ENCODE measurements at regions not wholly inside any gene's neighbourhood (a gene's known extent, or its start where the extent isn't known, plus 50 kb on each side); places are given as distances from the start of the nearest gene placed in this dataset.

DNA sequence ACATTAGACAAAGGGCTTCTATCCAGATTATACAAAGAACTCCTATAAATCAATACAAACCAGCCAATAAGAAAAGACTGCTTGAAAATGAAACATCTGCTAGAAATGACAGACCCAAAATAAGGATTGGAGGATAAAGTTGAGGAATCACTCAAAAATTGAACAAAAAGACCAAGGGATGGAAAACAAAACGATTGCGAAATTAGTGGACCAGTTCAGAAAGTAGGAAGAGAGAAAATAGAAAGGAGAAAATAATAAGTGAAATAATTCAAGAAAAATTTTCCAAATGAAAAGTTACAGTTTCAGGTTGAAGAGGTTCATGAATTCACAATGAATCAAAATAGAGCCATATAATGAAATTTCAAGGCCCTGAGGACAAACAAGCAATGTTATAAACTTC is 115.8 kb upstream of the CTBP2 start:
- H3K4me3 ChIP-seq (ENCODE audit: low read length): no peak overlapping the region
- H3K4me2 ChIP-seq (ENCODE audit: low read length): no peak overlapping the region
- H3K27me3 ChIP-seq (ENCODE audit: insufficient read depth, low read length, poor library complexity): no peaks in the 10 kb centered on the region
- no peaks in the 10 kb centered on the region for H3K36me3 ChIP-seq (ENCODE audit: control insufficient read depth, insufficient read depth, low read length)
- no peak overlapping the region for H3K27ac ChIP-seq (ENCODE audit: low read depth, low read length)
- H3K79me2 ChIP-seq (ENCODE audit: control insufficient read depth, insufficient read depth, low read length): no peaks in the 10 kb centered on the region
- no peak overlapping the region for H3K9ac ChIP-seq (ENCODE audit: low read length)
- H3K4ac ChIP-seq (ENCODE audit: low read depth, low read length): no peak overlapping the region
- H2BK5ac ChIP-seq (ENCODE audit: low read length): no peak overlapping the region
- no peak overlapping the region for H3K56ac ChIP-seq (ENCODE audit: low read length)
- H3K23ac ChIP-seq (ENCODE audit: low read length): no peak overlapping the region
- no peaks in the 10 kb centered on the region for H3K4me1 ChIP-seq (ENCODE audit: control insufficient read depth, low read depth, low read length)
- DNase-seq: no peak
- no peak overlapping the region for H2BK15ac ChIP-seq (replicated peaks; ENCODE audit: low read depth)
- WGBS (ENCODE audit: extremely low coverage, insufficient coverage, low lambda C conversion rate): 100% methylated on average over 1 of the region's 2 CpGs
- no peak overlapping the region for H2BK120ac ChIP-seq (ENCODE audit: low read depth, low read length)
- H3K18ac ChIP-seq (ENCODE audit: low read length): no peak overlapping the region
- H4K5ac ChIP-seq (ENCODE audit: low read length): no peak overlapping the region
- no peaks in the 10 kb centered on the region for H3K79me1 ChIP-seq (ENCODE audit: low read length)
- no peak overlapping the region for H2AK5ac ChIP-seq (ENCODE audit: low read length)
- no peak overlapping the region for H4K8ac ChIP-seq (ENCODE audit: low read depth, low read length)

DNA sequence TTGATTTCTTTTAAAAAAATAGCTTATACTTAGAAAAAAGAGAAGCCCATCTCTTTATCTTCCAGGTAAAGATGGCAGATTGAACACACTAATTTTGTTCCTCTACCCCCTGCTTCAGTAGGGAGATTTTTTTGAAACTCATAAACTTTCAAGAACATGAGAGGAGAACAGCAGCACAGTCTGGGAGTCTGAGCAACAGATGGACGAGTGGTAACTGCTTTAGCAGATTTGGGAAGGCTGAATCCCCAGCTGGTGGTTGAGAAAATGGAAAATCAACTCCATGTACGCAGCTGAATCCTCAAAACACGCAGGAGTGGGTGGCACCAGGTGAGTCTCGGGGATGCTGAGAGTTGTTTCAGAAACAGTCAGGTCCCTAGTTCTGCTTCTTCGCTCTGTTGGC is 114.6 kb upstream of the CTBP2 start:
- Histone ChIP-seq H3K56ac (ENCODE audit: low read length) (no peak overlapping the region), H3K27me3 (ENCODE audit: insufficient read depth, low read length, poor library complexity) (no peaks in the 10 kb centered on the region), H3K9ac (ENCODE audit: low read length) (no peak overlapping the region), H4K8ac (ENCODE audit: low read depth, low read length) (no peak overlapping the region), H3K23ac (ENCODE audit: low read length) (no peak overlapping the region), H2AK5ac (ENCODE audit: low read length) (no peak overlapping the region), H3K4me2 (ENCODE audit: low read length) (no peak overlapping the region), H3K18ac (ENCODE audit: low read length) (no peak overlapping the region), H3K36me3 (ENCODE audit: control insufficient read depth, insufficient read depth, low read length) (no peaks in the 10 kb centered on the region), H2BK15ac (replicated peaks; ENCODE audit: low read depth) (no peak overlapping the region), H2BK5ac (ENCODE audit: low read length) (no peak overlapping the region), H3K79me2 (ENCODE audit: control insufficient read depth, insufficient read depth, low read length) (no peaks in the 10 kb centered on the region), H3K4ac (ENCODE audit: low read depth, low read length) (no peak overlapping the region), H4K5ac (ENCODE audit: low read length) (no peak overlapping the region), H3K27ac (ENCODE audit: low read depth, low read length) (no peak overlapping the region), H2BK120ac (ENCODE audit: low read depth, low read length) (no peak overlapping the region), H3K4me1 (ENCODE audit: control insufficient read depth, low read depth, low read length) (no peaks in the 10 kb centered on the region), H3K79me1 (ENCODE audit: low read length) (no peaks in the 10 kb centered on the region), H3K4me3 (ENCODE audit: low read length) (no peak overlapping the region)
- no CpG with 5 or more reads among the region's 5 CpGs for WGBS (ENCODE audit: extremely low coverage, insufficient coverage, low lambda C conversion rate)
- no peak for DNase-seq

DNA sequence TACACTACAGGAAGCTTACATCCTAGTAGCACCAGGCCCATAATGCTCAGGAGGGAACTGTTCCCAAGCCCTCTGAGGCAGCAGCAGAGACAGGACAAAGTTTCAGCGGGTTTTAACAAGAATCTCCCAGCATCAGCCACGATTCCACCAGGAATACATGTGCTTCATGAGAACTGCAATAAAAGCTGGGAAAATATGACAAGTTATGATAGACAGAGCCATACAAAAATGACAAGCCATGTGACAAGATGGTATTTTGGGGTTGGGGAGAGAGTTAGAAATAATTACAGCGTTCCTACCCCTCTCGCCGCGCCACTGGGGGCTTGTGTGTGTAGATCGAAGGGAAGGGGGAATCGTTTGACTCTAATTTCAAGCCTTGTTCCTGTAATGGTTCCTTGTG is 112.7 kb upstream of the CTBP2 start:
- no peak overlapping the region for H2BK15ac ChIP-seq (replicated peaks; ENCODE audit: low read depth)
- H3K56ac ChIP-seq (ENCODE audit: low read length): no peak overlapping the region
- no peaks in the 10 kb centered on the region for H3K4me1 ChIP-seq (ENCODE audit: control insufficient read depth, low read depth, low read length)
- no peak overlapping the region for H2BK120ac ChIP-seq (ENCODE audit: low read depth, low read length)
- no peak overlapping the region for H2BK5ac ChIP-seq (ENCODE audit: low read length)
- no peak overlapping the region for H4K8ac ChIP-seq (ENCODE audit: low read depth, low read length)
- H3K27me3 ChIP-seq (ENCODE audit: insufficient read depth, low read length, poor library complexity): no peaks in the 10 kb centered on the region
- no peaks in the 10 kb centered on the region for H3K36me3 ChIP-seq (ENCODE audit: control insufficient read depth, insufficient read depth, low read length)
- H2AK5ac ChIP-seq (ENCODE audit: low read length): no peak overlapping the region
- H3K79me1 ChIP-seq (ENCODE audit: low read length): no peaks in the 10 kb centered on the region
- no peak overlapping the region for H3K9ac ChIP-seq (ENCODE audit: low read length)
- no CpG with 5 or more reads among the region's 8 CpGs for WGBS (ENCODE audit: extremely low coverage, insufficient coverage, low lambda C conversion rate)
- H3K23ac ChIP-seq (ENCODE audit: low read length): no peak overlapping the region
- no peak overlapping the region for H3K27ac ChIP-seq (ENCODE audit: low read depth, low read length)
- H3K18ac ChIP-seq (ENCODE audit: low read length): no peak overlapping the region
- no peak for DNase-seq
- H3K4me2 ChIP-seq (ENCODE audit: low read length): no peak overlapping the region
- no peak overlapping the region for H4K5ac ChIP-seq (ENCODE audit: low read length)
- H3K4me3 ChIP-seq (ENCODE audit: low read length): no peak overlapping the region
- no peak overlapping the region for H3K4ac ChIP-seq (ENCODE audit: low read depth, low read length)
- no peaks in the 10 kb centered on the region for H3K79me2 ChIP-seq (ENCODE audit: control insufficient read depth, insufficient read depth, low read length)

DNA sequence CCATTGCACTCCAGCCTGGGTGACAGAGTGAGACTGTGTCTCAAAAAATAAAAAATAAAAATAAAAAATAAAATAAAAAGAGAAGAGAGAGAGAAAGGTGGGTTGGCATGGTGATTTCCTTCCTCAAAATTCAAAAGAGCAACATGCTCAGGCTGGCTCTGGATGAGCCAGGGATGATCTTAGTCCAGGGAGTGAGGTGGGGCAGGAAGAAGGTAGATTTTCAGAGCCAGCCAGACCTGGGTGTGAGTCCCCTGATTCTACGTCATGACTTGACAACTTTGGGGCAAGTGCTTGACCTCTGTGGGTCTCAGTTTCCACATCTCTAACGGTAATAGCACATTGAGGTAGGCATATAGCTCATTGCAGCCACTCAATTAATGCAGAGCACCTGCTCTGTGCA is 109.4 kb upstream of the CTBP2 start:
- Histone ChIP-seq H3K4me3 (ENCODE audit: low read length) (no peak overlapping the region), H4K5ac (ENCODE audit: low read length) (no peak overlapping the region), H3K56ac (ENCODE audit: low read length) (no peak overlapping the region), H3K4ac (ENCODE audit: low read depth, low read length) (no peak overlapping the region), H2BK120ac (ENCODE audit: low read depth, low read length) (no peak overlapping the region), H3K79me1 (ENCODE audit: low read length) (no peaks in the 10 kb centered on the region), H3K23ac (ENCODE audit: low read length) (no peak overlapping the region), H2BK15ac (replicated peaks; ENCODE audit: low read depth) (no peak overlapping the region), H3K4me2 (ENCODE audit: low read length) (no peak overlapping the region), H3K36me3 (ENCODE audit: control insufficient read depth, insufficient read depth, low read length) (no peaks in the 10 kb centered on the region), H3K27ac (ENCODE audit: low read depth, low read length) (no peak overlapping the region), H3K4me1 (ENCODE audit: control insufficient read depth, low read depth, low read length) (no peaks in the 10 kb centered on the region), H3K18ac (ENCODE audit: low read length) (no peak overlapping the region), H4K8ac (ENCODE audit: low read depth, low read length) (no peak overlapping the region), H2AK5ac (ENCODE audit: low read length) (no peak overlapping the region), H2BK5ac (ENCODE audit: low read length) (no peak overlapping the region), H3K79me2 (ENCODE audit: control insufficient read depth, insufficient read depth, low read length) (no peaks in the 10 kb centered on the region), H3K9ac (ENCODE audit: low read length) (no peak overlapping the region), H3K27me3 (ENCODE audit: insufficient read depth, low read length, poor library complexity) (no peaks in the 10 kb centered on the region)
- WGBS (ENCODE audit: extremely low coverage, insufficient coverage, low lambda C conversion rate): no CpG with 5 or more reads among the region's 2 CpGs
- no peak for DNase-seq

DNA sequence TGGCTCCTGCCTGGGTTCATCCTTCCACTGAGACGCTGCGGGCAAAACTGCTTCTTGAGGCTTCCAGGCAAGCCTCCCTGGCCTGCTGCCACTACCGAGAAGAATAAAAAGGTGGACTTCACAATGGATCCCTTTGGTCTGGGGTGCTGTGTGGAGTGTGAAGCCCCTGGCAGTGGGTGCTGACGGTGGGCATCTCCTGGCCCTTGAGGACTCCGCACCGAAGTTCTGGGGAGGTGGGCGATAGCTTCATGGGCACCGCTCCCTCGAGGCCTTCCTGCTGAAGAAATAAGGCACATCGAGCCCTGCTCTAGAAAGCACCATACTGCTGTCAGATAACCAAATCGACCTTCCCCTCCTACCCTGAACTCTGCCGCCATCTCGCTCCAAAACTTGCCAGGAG is 106.6 kb upstream of the CTBP2 start:
- Histone ChIP-seq H3K4me3 (ENCODE audit: low read length) (no peak overlapping the region), H3K4ac (ENCODE audit: low read depth, low read length) (no peak overlapping the region), H2AK5ac (ENCODE audit: low read length) (no peak overlapping the region), H3K56ac (ENCODE audit: low read length) (no peak overlapping the region), H2BK120ac (ENCODE audit: low read depth, low read length) (no peak overlapping the region), H3K79me2 (ENCODE audit: control insufficient read depth, insufficient read depth, low read length) (no peaks in the 10 kb centered on the region), H4K5ac (ENCODE audit: low read length) (no peak overlapping the region), H3K9ac (ENCODE audit: low read length) (no peak overlapping the region), H2BK15ac (replicated peaks; ENCODE audit: low read depth) (no peak overlapping the region), H3K27me3 (ENCODE audit: insufficient read depth, low read length, poor library complexity) (no peaks in the 10 kb centered on the region), H3K23ac (ENCODE audit: low read length) (no peak overlapping the region), H3K4me1 (ENCODE audit: control insufficient read depth, low read depth, low read length) (peaks cover 3% of the 10 kb centered on the region), H4K8ac (ENCODE audit: low read depth, low read length) (no peak overlapping the region), H3K4me2 (ENCODE audit: low read length) (no peak overlapping the region), H3K27ac (ENCODE audit: low read depth, low read length) (no peak overlapping the region), H3K36me3 (ENCODE audit: control insufficient read depth, insufficient read depth, low read length) (no peaks in the 10 kb centered on the region), H2BK5ac (ENCODE audit: low read length) (no peak overlapping the region), H3K18ac (ENCODE audit: low read length) (no peak overlapping the region), H3K79me1 (ENCODE audit: low read length) (no peaks in the 10 kb centered on the region)
- no CpG with 5 or more reads among the region's 13 CpGs for WGBS (ENCODE audit: extremely low coverage, insufficient coverage, low lambda C conversion rate)
- DNase-seq: no peak

- no peaks in the 10 kb centered on the region for H3K79me2 ChIP-seq (ENCODE audit: control insufficient read depth, insufficient read depth, low read length)
- H2BK5ac ChIP-seq (ENCODE audit: low read length): no peak overlapping the region
- WGBS (ENCODE audit: extremely low coverage, insufficient coverage, low lambda C conversion rate): no CpG with 5 or more reads among the region's 14 CpGs
- H3K56ac ChIP-seq (ENCODE audit: low read length): no peak overlapping the region
- H3K23ac ChIP-seq (ENCODE audit: low read length): no peak overlapping the region
- no peak overlapping the region for H4K5ac ChIP-seq (ENCODE audit: low read length)
- H3K4ac ChIP-seq (ENCODE audit: low read depth, low read length): no peak overlapping the region
- H3K4me3 ChIP-seq (ENCODE audit: low read length): no peak overlapping the region
- no peak overlapping the region for H3K9ac ChIP-seq (ENCODE audit: low read length)
- no peak overlapping the region for H4K8ac ChIP-seq (ENCODE audit: low read depth, low read length)
- H3K18ac ChIP-seq (ENCODE audit: low read length): no peak overlapping the region
- H3K4me2 ChIP-seq (ENCODE audit: low read length): no peak overlapping the region
- H3K79me1 ChIP-seq (ENCODE audit: low read length): no peaks in the 10 kb centered on the region
- H2AK5ac ChIP-seq (ENCODE audit: low read length): no peak overlapping the region
- H2BK120ac ChIP-seq (ENCODE audit: low read depth, low read length): no peak overlapping the region
- no peak for DNase-seq
- H2BK15ac ChIP-seq (replicated peaks; ENCODE audit: low read depth): no peak overlapping the region
- H3K4me1 ChIP-seq (ENCODE audit: control insufficient read depth, low read depth, low read length): peaks cover 3% of the 10 kb centered on the region
- no peaks in the 10 kb centered on the region for H3K27me3 ChIP-seq (ENCODE audit: insufficient read depth, low read length, poor library complexity)
- no peaks in the 10 kb centered on the region for H3K36me3 ChIP-seq (ENCODE audit: control insufficient read depth, insufficient read depth, low read length)
- H3K27ac ChIP-seq (ENCODE audit: low read depth, low read length): no peak overlapping the region
Observed at GRCh38 chr10:125266541-125266940, 106.2 kb upstream of the CTBP2 start.

All from mesendoderm (in vitro differentiated cells).